HG03095 (cell line): ENCODE measurements at regions not wholly inside any gene's neighbourhood (a gene's known extent, or its start where the extent isn't known, plus 50 kb on each side); places are given as distances from the start of the nearest gene placed in this dataset.

Experiments
- ATAC-seq: cut with Tn5 transposase; IDR thresholded peaks from one replicate; pipeline ENCODE4 v1.9.1; 2021; ENCODE audit warnings: moderate library complexity; ENCODE audit not compliant: unreplicated experiment

DNA sequence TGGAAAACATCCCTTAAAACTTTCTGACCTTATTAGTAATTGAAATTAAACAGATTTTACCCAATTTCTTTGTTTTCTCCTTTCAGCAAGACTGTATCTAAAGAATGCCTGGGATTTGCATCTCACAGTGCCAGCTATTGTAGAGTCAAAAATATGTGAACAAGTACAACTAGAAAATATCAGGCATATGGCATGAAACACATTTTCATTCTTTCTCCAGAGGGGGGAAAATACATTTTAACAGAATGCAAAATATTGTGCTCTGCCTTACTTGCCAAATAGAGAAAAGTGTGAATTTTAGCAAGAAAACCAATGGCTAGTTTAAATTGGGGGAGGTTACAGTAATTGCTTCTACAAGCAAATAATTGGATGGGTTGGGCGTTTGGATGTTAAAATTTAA is 366.6 kb upstream of the FIGN start:
- ATAC-seq: no peak

DNA sequence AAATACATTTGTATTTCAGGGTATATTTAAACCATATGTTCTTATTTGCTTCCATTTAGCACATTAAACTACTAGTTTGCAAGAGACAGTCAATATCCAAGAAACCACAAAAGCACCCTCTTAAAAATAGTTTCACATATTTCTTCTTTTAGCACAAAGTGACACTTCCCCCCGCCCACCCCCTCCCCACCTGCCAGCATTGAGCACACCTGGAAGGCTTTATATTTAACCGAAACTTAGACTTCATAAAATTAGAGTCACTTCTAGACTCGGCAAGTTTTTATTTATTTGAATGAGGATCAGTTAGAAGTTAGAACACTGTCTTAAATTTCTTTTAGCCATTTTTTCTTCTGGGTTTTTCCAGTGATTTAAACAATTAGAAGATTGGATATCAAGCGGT is 355.9 kb upstream of the FIGN start:
- no peak for ATAC-seq

DNA sequence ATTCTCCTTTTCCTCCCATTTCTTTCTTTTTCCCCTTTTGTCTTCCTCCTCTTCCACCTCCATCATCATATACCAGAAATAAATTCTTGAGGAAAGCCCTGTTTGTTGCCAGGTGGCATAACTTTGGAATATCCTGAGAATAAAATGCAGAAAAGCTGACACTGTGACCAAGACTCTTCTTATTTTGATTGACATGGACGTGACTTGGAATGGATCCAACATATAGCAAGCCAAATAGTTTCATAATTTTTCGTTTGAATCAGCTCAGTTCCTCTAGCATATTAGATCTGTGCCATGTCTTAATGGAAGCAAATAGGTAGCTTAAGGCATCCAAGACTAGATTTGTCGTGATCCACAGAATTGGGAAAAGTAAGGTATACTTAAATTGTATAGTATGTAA is 354.7 kb upstream of the FIGN start:
- no peak for ATAC-seq

DNA sequence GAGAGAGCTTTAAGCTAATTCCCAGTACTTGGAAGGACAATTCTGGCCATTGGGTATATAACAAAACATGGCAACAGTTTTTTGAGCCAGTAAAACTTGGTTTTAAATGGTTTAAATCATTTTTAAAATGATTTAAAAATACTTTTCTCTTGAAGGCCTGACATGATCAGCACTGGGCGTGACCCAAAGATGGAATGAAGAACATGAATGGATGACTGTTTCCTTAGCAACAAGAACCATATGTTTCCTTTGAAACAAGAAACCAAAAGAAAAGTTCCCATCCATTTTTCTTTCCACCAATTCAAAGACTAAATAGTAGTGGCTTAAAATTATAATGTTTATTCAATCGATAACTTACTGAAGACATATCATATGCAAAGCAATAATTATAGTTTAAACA is 348.3 kb upstream of the FIGN start:
- no peak for ATAC-seq

DNA sequence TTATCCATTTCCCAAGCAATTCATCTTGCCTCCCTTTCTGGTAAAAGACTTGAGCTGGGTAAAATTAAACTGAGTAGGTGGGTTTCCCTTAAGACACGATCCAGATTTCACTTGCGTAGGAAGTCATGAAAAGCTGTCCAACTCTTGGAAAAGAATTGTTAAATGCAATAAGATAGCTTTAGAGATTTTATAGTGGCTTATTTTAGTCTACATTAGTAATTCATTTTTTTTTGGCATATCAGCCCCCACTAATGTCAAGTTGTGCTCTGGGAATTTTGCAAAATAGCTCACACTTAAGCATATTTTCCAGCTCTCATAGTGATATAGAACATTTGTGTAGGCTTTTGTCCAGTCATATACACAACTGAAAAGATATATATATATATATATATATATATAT is 344.7 kb upstream of the FIGN start:
- no peak for ATAC-seq

DNA sequence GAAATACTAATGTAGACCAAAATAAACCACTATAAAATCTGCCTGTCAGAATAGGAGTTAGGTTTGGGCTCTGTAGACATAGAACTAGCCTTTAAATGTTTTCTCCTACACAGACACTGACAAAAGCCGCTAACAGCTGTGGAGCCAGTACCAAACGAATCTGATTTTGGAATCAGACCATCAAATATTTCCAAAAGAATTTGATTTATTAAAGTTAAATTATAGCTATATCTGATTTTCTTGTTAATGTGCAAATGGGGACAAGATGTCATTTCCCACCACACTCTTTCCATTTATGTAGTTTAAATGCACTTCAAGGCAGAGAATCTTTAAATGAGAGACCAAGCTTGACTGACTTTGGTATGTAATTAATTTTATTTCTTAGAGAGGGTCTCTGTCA is 343.4 kb upstream of the FIGN start:
- ATAC-seq: no peak

DNA sequence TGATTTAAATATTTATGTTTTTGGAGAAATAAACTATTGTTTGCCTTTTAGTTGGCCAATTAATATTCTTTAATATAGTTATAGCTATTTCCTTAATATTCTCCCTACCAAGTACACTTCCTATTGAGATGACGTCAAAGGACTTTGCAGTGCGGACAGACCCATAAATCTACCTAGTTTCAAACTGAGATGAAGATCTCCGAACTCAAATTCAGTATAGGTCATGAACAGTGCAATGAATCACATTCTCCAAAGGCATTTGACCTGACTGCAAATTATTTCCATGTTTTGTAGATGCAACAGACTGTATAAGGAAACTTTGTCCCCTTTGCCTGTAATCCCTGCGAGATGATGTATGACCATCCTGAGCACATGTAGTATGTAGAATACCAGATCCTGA is 342.6 kb upstream of the FIGN start:
- no peak for ATAC-seq

DNA sequence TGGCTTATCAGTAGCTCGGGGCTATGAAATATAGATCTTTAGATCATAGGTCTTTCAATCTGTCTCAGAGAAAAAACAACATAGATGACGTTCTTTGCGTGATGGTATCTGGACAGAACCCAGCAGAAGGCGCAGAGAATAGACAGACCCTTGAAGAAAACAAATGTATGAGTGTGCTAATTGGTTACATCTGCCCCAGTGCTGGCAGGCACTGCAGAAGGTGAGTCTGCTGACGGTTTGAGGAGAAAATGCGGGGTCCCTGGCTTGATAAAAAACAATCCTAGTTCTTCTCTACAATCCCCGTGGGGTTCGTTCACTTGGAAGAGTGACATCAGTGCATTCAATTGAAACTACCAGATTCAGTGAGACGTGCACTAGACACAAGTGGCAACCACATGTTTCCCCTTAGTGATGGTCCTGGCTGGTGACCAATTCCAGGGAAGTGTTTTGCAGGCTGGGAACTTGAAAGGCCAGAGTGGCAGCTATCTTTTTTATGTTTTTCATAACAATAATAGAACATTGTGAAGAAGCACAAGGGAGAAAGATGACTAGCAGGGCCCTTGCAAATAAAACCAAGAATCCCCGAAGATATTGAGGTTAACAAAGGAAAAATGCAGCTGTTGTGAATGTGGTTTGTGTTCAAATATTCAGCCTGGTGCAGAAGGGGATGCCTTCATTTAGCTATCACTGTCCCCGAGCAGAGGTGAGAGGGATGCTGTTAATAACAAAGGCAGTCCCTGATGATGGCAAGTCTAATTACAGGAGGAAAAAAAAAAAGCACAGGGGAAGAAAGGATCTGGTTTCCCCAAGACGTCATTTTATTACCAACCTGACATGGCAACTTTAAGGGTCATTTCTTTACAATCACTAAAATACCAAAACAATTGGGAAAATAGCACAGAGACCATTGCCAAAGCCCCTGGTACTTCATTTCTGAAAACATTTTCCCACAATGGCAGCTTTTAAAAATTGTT is 337.6 kb upstream of the FIGN start:
- ATAC-seq: no peak

DNA sequence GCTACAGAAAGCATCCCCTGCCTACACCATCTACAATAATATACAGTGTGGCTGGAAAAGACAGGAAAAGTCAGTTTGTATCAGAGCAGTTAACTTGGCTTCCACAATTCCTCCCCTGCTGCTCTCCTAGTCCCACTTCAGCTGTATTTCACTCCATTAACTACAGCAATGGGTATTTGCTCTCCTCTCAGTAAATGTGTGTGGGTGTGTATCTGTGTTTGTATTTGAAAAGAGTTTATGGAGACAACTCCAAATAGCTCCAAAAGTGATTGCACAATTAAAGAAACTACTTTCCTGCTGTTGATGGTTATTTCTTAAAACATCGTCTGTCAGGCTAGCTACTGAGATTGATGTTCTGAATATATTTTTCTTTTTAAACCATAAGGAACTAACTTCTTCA is 333.7 kb upstream of the FIGN start:
- ATAC-seq: no peak

DNA sequence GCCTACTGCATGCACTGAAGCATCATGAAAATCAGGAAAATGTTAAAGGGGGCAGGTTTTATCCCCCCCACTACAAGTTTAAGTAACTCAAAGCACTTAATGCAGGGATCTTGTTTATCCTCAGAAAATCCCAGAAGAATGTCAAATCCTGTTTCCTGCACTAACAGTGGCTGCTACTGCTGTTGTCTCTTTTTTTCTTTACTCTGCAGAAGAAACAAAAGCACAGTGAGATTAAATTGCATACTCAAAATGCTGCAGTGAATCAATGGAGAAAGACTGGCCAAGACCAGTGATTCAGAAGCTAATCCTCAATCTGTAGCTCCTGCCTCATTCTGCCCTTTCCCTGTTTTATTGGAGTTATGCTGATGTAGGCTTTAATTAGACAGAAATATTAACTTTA is 332.3 kb upstream of the FIGN start:
- ATAC-seq: no peak

DNA sequence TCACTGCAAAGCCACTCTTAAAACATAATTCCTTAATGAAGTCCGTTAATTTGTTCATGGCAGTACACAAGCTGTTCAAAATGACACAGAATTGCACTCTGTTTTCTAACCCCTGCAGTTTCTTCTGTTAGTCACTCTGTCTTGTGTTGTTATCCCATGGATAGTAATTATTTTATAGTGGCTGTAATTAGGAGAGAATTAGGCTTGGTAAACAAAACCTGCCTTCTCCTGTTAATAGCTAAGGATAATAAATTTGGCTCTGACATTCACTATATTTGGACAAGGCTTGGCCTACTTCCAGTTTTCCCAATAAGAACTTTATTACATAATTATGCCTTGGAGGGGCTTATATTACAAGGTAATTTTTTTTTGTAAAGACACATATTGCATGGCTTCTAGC is 330.3 kb upstream of the FIGN start:
- no peak for ATAC-seq

DNA sequence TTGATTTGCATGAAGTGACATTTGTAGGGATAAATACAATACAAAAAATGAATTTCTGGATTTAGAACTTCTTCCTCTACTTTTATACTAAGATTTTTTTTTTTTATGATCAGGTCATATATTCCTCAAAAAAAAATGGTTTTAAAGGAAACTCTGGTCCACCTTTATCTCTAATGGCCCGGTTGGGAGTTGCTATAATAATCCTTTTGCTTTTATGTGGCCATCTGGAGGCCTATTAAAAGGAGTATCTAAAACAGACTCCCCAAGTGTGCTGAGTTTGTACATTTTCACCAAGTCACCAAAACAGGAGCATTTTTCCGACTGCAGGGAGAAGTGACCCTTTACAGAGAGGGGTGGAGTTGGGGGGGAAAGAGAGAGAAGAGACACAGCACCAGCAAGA is 329.2 kb upstream of the FIGN start:
- no peak for ATAC-seq

DNA sequence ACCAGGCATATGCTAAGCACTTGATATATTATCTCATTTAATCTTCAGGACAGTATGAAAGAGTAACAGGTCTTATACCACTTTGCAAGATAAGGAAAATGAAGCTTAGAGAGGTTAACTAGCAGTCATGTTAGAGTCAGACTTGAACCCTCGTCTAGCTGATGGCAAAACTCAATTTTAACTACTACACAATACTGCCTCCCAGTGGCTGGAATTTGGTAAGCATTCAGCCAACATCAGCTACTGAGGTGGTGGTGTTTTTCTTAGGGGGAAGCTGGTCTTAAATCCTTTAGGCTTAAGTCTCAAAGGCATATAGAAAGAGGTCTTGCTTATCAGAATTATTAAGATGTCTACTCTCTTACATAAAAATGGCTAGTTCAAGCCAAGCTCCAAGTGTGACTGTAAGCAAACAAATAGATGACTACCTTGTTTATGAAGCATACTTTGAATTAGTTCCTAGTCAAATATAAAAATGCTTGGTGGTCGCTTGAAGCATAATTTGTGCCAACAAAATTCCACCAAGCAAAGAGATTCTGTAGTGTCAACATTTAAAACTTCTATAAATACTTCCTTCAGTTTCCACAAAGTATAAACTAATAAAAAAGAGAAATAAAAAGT is 325.4 kb upstream of the FIGN start:
- ATAC-seq: peak; percentile 78

DNA sequence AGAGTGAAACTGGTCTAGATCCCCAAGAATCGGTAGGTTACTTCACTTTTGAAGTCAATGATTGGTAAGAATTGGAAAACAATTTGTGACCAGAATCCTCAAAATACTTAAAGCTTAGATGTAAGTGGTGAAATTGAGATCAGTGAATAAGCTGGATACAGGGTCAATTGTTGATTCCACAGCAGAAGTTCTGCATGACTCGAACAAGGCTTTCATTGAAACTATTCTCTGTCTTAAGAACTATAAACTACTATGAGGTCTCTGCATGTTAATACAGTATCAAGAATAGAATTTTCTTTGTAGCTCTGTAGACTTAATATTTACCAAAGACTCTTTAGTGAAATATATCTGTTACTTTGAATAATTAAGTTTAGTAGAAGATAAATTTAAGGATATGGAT is 324.2 kb upstream of the FIGN start:
- ATAC-seq: no peak

DNA sequence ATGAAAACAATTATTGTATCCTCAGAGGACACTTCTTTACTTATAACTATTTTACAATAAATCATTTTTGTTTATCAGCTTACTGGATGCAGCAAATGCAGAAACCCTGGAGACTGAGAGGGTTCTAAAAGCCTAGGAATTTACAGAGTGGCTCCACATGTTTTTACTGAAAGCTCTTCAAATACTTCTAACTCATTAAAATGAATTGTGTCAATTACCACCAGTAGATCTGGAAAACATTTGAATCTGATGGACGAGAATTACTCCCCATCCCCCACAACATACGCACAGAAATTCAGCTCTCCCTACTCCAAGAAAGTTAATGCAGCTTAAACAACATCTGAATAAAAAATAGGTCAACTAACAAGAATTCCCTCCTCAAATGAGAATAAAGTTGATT is 319.8 kb upstream of the FIGN start:
- ATAC-seq: no peak

DNA sequence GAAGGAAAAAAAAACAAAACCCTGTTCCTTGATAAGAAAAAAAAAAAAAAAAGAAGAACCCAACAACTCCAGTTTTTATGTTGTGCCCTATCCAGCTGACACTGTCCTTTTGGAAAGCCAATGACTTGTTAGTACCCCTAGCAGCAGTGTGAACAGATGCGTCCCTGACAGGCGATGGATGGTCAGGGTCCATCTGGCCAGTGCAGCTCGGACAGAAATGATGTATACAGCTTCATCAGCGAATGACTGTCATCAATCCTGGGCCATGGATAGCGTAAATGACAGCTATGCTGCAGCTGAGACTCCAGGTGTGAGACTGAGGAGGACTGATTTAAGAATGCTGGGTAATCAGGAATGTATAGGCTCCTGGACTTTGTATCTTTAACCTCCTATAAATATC is 318.8 kb upstream of the FIGN start:
- no peak for ATAC-seq

DNA sequence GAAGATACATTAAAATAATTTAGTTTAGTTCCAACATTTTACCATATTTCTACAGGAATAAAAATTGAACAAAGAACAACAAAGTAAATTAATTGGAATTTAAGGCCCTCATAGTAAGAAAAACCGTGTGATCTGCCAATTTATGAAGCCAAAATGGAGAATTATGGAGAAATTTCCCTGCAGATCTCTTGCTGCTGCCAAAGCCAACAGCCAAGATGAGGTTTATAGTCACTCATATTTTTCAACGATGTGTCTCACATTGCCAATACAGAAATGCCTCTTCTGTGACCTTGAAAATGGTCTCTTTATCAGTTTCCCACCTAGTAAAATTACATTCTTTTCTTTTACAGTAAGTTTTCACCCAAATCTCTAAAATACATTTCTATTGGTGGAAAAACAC is 317.2 kb upstream of the FIGN start:
- no peak for ATAC-seq

DNA sequence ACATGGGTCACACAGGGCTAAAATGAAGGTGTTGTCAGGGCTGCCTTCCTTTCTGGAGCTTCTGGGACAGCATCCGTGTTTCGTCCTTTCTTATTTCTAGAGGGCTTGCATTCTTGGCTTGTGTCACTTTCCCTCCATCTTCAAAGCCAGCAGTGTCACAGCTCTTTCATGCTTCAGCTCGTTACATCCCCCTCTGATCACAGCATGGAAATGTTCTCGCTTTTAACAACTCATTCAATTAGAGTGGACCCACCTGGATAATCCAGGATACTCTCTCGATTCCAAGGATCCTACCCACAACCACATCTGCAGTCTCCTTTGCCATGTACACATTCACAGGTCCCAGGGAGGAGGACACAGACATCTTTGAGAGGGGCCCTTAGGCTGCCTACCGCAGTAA is 316.2 kb upstream of the FIGN start:
- ATAC-seq: no peak

DNA sequence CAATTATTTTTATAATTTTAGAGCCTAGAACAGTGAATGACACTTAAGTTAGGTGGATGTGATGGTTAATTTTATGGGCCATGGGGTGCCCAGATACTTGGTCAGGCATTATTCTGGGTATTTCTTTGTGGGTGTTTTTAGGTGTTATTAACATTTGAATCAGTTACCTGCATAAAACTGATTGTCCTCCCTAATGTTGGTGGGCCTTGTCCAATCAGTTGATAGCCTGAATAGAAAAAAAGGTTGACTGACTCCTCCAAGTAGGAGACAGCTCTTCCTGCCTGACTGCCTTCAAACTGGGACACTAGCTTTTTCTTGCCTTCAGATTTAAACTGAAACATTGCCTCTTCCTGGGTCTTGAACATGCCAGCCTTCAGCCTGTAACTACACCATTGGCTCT is 312.9 kb upstream of the FIGN start:
- ATAC-seq: no peak

DNA sequence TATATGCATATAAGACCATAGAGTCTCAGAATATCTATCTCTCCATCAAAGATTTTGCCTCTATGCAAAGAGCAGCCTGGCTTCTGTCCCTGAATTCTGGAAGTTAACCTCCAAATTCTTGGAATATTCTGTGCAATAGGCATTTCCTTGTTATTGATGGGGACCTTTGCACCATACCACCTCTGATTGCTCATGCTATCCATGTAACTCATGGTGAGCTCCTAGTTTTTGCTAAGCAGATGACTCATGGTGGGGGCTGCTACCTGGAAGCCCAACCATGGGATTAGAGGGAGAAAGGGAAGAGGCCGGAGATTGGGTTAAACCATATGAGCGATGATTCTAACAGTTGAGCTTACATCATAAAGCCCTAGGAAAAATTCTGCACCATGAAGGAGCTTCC is 310.2 kb upstream of the FIGN start:
- no peak for ATAC-seq

DNA sequence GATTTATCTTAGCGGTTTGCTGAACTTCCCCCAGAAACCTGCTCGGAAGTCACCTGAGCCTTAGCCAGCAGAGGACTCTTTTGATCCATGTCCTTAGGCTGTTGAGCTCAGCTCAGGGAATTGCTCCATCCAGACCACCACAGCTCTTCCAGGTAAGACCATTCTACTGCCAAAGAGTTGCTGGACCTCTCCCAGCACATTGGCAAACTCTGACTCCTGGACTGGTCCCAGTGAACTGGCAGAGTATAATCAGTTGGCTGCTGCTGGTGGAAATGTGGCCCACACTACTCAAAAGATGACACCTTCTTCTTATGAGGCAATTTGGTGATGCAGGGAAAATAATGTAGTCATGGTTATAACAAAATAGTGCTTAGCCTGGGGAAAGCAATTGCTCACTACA is 308.8 kb upstream of the FIGN start:
- no peak for ATAC-seq

DNA sequence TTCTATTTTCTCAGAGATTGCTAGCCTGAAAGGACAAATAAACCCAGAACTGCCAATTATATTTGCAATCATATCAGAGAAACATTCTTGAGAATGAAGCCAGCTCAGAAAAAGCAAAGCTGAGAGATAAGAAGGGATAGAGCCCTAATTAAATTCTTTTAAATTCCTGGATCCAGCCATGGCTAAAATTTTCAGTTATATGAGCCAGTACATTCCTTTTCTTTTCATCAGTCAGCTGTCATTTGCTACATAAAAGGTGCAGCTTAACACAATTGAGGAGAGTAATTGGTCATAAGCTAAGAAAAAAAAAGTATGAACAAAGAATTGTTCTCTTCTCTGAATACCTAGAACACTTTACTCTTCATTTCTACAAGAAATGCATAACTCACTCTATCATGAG is 303.5 kb upstream of the FIGN start:
- ATAC-seq: no peak

DNA sequence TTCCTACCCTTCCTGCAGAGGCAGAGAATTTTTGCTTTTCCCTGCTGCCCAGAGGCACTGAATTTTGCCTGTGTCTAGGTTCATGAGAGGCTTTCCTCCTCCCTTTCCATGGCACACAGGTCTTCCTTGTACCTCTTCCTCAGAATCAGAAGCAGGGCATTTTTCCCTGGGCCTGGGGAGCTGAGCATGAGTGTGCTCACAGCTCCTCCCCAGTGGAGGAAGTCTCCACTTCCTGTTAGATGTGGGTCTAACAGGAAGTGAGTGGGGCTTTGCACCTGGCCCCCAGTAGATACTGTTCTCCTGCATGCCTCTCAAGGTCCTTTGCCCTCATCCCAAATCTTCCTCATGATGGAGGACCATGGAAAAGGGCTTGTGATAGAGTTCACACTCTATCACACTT is 297.2 kb upstream of the FIGN start:
- no peak for ATAC-seq
